ENCODE measurements at regions not wholly inside any gene's neighbourhood (a gene's known extent, or its start where the extent isn't known, plus 50 kb on each side); places are given as distances from the start of the nearest gene placed in this dataset.

GRCh38 chr2:51237626-51238271 lies 205.8 kb upstream of the NRXN1 start:
- no peak for DNase-seq (ENCODE audit: low spot score)

- no peak for DNase-seq (ENCODE audit: low spot score)
These were observed 200.1 kb upstream of the NRXN1 start for GRCh38 chr2:51232027-51232426.

GRCh38 chr2:51231071-51231470 lies 199.1 kb upstream of the NRXN1 start:
- DNase-seq (ENCODE audit: low spot score) = no peak

GRCh38 chr2:51225377-51225776 lies 193.4 kb upstream of the NRXN1 start:
- no peak for DNase-seq (ENCODE audit: low spot score)

- no peak for DNase-seq (ENCODE audit: low spot score)
These were observed 192.9 kb upstream of the NRXN1 start for GRCh38 chr2:51224790-51225189.

- no peak for DNase-seq (ENCODE audit: low spot score)
These were observed 190.2 kb upstream of the NRXN1 start for GRCh38 chr2:51222106-51222505.

GRCh38 chr2:51220606-51221005 lies 188.7 kb upstream of the NRXN1 start:
- no peak for DNase-seq (ENCODE audit: low spot score)

GRCh38 chr2:51220080-51220479 lies 188.1 kb upstream of the NRXN1 start:
- DNase-seq (ENCODE audit: low spot score) = no peak

GRCh38 chr2:51219468-51219867 lies 187.5 kb upstream of the NRXN1 start:
- DNase-seq (ENCODE audit: low spot score) = no peak

- no peak for DNase-seq (ENCODE audit: low spot score)
These were observed 186.1 kb upstream of the NRXN1 start for GRCh38 chr2:51218047-51218446.

GRCh38 chr2:51213826-51214225 lies 181.9 kb upstream of the NRXN1 start:
- DNase-seq (ENCODE audit: low spot score) = no peak

GRCh38 chr2:51212374-51212773 lies 180.4 kb upstream of the NRXN1 start:
- DNase-seq (ENCODE audit: low spot score) = no peak

- DNase-seq (ENCODE audit: low spot score) = no peak
These were observed 176.6 kb upstream of the NRXN1 start for GRCh38 chr2:51208521-51208920.

- DNase-seq (ENCODE audit: low spot score) = no peak
These were observed 169.4 kb upstream of the NRXN1 start for GRCh38 chr2:51201295-51201694.

GRCh38 chr2:51194656-51195055 lies 162.7 kb upstream of the NRXN1 start:
- DNase-seq (ENCODE audit: low spot score) = no peak

GRCh38 chr2:51170273-51170672 lies 138.3 kb upstream of the NRXN1 start:
- DNase-seq (ENCODE audit: low spot score) = no peak

- no peak for DNase-seq (ENCODE audit: low spot score)
These were observed 133.8 kb upstream of the NRXN1 start for GRCh38 chr2:51165534-51166260.

- DNase-seq (ENCODE audit: low spot score) = no peak
These were observed 126.3 kb upstream of the NRXN1 start for GRCh38 chr2:51158251-51158650.

- DNase-seq (ENCODE audit: low spot score) = no peak
These were observed 121.3 kb upstream of the NRXN1 start for GRCh38 chr2:51153236-51153635.

- no peak for DNase-seq (ENCODE audit: low spot score)
These were observed 119.7 kb upstream of the NRXN1 start for GRCh38 chr2:51151490-51152140.

GRCh38 chr2:51149725-51150124 lies 117.8 kb upstream of the NRXN1 start:
- no peak for DNase-seq (ENCODE audit: low spot score)

- DNase-seq (ENCODE audit: low spot score) = no peak
These were observed 113.8 kb upstream of the NRXN1 start for GRCh38 chr2:51145761-51146160.

GRCh38 chr2:51120754-51121280 lies 88.9 kb upstream of the NRXN1 start:
- DNase-seq (ENCODE audit: low spot score) = no peak
